GM12873 (cell line): ENCODE measurements at regions not wholly inside any gene's neighbourhood (a gene's known extent, or its start where the extent isn't known, plus 50 kb on each side); places are given as distances from the start of the nearest gene placed in this dataset.

Source experiments
- CTCF ChIP-seq: IDR thresholded peaks from 2 replicates; pipeline ENCODE4 v1.5.1; 2012; ENCODE audit warnings: low read depth, mild to moderate bottlenecking, moderate library complexity, low read length, control low read depth; ENCODE audit not compliant: insufficient read depth; ENCODE audit errors: missing control alignments

GRCh38 chr19:5211217-5211822 lies 129.3 kb downstream of the PTPRS start:
- TF ChIP-seq CTCF, result no peak

GRCh38 chr19:5210556-5210955 lies 130.1 kb downstream of the PTPRS start:
- no peak for TF ChIP-seq CTCF

- TF ChIP-seq CTCF, result no peak
Observed at GRCh38 chr19:5207806-5208205, 132.8 kb downstream of the PTPRS start.

GRCh38 chr19:5206751-5207075 lies 133.9 kb downstream of the PTPRS start:
- no peak for TF ChIP-seq CTCF

GRCh38 chr19:5205937-5206750 lies 134.5 kb downstream of the PTPRS start:
- no peak for TF ChIP-seq CTCF

- TF ChIP-seq CTCF, result no peak
Observed at GRCh38 chr19:5205381-5205780, 135.2 kb downstream of the PTPRS start.

GRCh38 chr19:5204212-5204611 lies 136.4 kb downstream of the PTPRS start:
- TF ChIP-seq CTCF, result no peak
